Sigmoid colon (tissue), 6 donors: ENCODE measurements at regions not wholly inside any gene's neighbourhood (a gene's known extent, or its start where the extent isn't known, plus 50 kb on each side); places are given as distances from the start of the nearest gene placed in this dataset.

Source experiments
- DNase-seq: peaks from one replicate; pipeline ENCODE4 v3.0.0-alpha.2; 2019
- H3K27ac ChIP-seq, 4 donors: fragments of 200-600 bp; sonication (generic); one replicate each; pipeline ENCODE4 v1.5.1; 2016 to 2019; ENCODE audit warnings: mild to moderate bottlenecking in 1 of 4
- H3K27me3 ChIP-seq, 3 donors: fragments of 200-600 bp; sonication (generic); one replicate each; pipeline ENCODE4 v1.5.1; 2019; ENCODE audit warnings: mild to moderate bottlenecking in 1 of 3
- H3K36me3 ChIP-seq, 4 donors: fragments of 200-600 bp; sonication (generic); one replicate each; pipeline ENCODE4 v1.5.1; 2016 to 2019
- H3K4me1 ChIP-seq, 4 donors: fragments of 200-600 bp; sonication (generic); one replicate each; pipeline ENCODE4 v1.5.1; 2017 to 2019
- H3K4me3 ChIP-seq, 4 donors: fragments of 200-600 bp; sonication (generic); one replicate each; pipeline ENCODE4 v1.5.1; 2017 to 2019; ENCODE audit warnings: mild to moderate bottlenecking in 2 of 4, moderate library complexity in 1 of 4
- H3K9me3 ChIP-seq, 4 donors: fragments of 200-600 bp in 3 of 4; sonication (generic) in 3 of 4; one replicate each; pipeline versions ENCODE4 v1.5.1 to v1.6.1; 2013 to 2019
- EP300 ChIP-seq, 4 donors: sonication (generic); formaldehyde crosslinking; IDR thresholded peaks; one replicate each; pipeline ENCODE4 v1.6.1; 2017; ENCODE audit warnings: antibody characterized with exemption in 4 of 4
- POLR2A ChIP-seq, 2 donors: fragments of 450-650 bp; IDR thresholded peaks; one replicate each; pipeline ENCODE4 v1.6.1; 2016; ENCODE audit warnings: antibody characterized with exemption in 2 of 2, mild to moderate bottlenecking in 2 of 2, moderate library complexity in 2 of 2
- POLR2AphosphoS5 ChIP-seq, 4 donors: sonication (generic); formaldehyde crosslinking; IDR thresholded peaks; one replicate each; pipeline ENCODE4 v1.6.1; 2017; ENCODE audit warnings: antibody characterized with exemption in 4 of 4
- whole genome bisulfite sequencing, 2 donors: extraction: QIAGEN DNeasy Blood & Tissue Kit; methylation state at CpG; one replicate each; pipeline ENCODE4 v1.1.7; 2013; 5-methylcytosine and 5-hydroxymethylcytosine counted together
- intact Hi-C: fragments of 100-400 bp; cut with DNase I; formaldehyde crosslinking; loops from one replicate; pipeline ENCODE4 v1.15.1; 2023
- TF ChIP-seq, protein P1 (sequence below), 4 experiments: fragments of 450-650 bp in 3 of 4; fragments of 200-600 bp in 1 of 4; IDR thresholded peaks; one replicate each; pipeline ENCODE4 v1.5.1; 2016 to 2019; ENCODE audit warnings: antibody characterized with exemption in 4 of 4, mild to moderate bottlenecking in 3 of 4, moderate library complexity in 2 of 4
- donor health status: healthy with polysubstance abuse.
- donor health status: healthy.

DNA sequence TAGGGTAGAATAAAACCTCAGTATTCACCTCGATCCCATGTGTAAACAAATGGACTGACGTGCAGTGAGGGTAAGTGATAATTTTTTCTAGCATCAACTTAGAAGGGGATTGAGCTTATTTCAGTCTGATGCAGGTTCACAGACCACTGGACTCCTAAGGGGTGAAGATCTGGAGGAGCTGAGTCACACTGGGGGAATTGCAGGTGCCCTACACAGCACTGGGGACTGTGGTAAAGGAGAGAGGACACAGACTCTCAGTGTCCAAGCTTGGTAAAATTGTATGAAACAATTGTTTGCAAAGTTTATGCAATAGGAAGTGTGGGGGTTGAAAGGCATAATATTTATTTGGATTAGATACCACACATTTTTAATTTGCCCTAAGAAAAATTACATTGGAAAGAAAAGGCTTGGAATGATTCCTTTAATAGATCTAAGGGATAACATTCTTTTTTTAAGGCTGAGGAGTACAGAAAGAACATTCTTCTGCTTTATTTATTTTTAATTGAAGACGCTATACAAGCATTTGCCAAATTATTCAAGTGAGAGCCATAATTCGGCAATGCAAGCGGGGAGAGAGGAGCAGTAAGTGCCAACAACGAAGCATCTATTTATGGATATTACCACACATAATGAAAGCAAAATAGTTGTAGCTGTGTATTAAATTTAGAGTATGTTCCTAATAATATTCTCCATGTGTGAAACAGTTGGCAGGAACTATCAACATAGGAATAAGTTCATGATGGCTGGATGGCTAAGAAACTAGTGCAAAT is 766.9 kb upstream of the ADAMTS16 start:
- no peak overlapping the region for H3K4me3 ChIP-seq
- 63 to 70% methylated on average over 6 of the region's 6 CpGs for WGBS, 2 donors
- intact Hi-C loops = no loop called here
- DNase-seq = no peak
- no peak for TF ChIP-seq POLR2A (IDR thresholded peaks at IDR 0.05)
- no peak for TF ChIP-seq EP300 (IDR thresholded peaks at IDR 0.05)
- TF ChIP-seq, protein P1, sequence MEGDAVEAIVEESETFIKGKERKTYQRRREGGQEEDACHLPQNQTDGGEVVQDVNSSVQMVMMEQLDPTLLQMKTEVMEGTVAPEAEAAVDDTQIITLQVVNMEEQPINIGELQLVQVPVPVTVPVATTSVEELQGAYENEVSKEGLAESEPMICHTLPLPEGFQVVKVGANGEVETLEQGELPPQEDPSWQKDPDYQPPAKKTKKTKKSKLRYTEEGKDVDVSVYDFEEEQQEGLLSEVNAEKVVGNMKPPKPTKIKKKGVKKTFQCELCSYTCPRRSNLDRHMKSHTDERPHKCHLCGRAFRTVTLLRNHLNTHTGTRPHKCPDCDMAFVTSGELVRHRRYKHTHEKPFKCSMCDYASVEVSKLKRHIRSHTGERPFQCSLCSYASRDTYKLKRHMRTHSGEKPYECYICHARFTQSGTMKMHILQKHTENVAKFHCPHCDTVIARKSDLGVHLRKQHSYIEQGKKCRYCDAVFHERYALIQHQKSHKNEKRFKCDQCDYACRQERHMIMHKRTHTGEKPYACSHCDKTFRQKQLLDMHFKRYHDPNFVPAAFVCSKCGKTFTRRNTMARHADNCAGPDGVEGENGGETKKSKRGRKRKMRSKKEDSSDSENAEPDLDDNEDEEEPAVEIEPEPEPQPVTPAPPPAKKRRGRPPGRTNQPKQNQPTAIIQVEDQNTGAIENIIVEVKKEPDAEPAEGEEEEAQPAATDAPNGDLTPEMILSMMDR (IDR thresholded peaks at IDR 0.05) = no peak
- TF ChIP-seq POLR2AphosphoS5 (IDR thresholded peaks at IDR 0.05) = no peak
- H3K36me3 ChIP-seq = no peaks in the 10 kb centered on the region
- H3K4me1 ChIP-seq = peaks cover 0 to 7% (median 0%) of the 10 kb centered on the region in 4 donors
- H3K27me3 ChIP-seq = no peaks in the 10 kb centered on the region
- H3K9me3 ChIP-seq = no peaks in the 10 kb centered on the region
- H3K27ac ChIP-seq = no peak overlapping the region

DNA sequence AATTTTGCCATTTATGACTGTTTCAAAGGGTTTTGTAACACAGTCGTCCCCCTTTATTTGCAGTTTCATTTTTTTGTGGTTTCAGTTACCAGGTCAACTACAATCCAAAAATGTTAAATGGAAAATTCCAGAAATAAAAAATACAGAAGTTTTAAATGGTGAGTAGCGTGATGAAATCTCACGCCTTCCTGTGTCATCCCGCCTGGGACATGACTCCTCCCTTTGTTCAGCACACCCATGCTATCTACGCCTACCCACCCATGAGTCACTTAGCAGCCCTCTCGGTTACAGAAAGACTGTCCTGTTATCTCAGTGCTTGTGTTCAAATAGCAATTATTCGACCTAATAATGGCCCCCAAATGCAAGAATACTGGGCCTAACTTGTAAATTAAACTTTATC is 765.3 kb upstream of the ADAMTS16 start:
- Histone ChIP-seq H3K9me3 (no peaks in the 10 kb centered on the region), H3K4me1 (peaks cover 0 to 7% (median 0%) of the 10 kb centered on the region in 4 donors), H3K27me3 (no peaks in the 10 kb centered on the region), H3K36me3 (no peaks in the 10 kb centered on the region), H3K27ac (no peak overlapping the region), H3K4me3 (no peak overlapping the region)
- DNase-seq = no peak
- 77 to 81% methylated on average over 7 of the region's 7 CpGs for WGBS, 2 donors
- TF ChIP-seq POLR2A (IDR thresholded peaks at IDR 0.05) = no peak
- no peak for TF ChIP-seq POLR2AphosphoS5 (IDR thresholded peaks at IDR 0.05)
- TF ChIP-seq EP300 (IDR thresholded peaks at IDR 0.05) = no peak
- TF ChIP-seq, protein P1 (IDR thresholded peaks at IDR 0.05) = no peak
- intact Hi-C loops = no loop called here

DNA sequence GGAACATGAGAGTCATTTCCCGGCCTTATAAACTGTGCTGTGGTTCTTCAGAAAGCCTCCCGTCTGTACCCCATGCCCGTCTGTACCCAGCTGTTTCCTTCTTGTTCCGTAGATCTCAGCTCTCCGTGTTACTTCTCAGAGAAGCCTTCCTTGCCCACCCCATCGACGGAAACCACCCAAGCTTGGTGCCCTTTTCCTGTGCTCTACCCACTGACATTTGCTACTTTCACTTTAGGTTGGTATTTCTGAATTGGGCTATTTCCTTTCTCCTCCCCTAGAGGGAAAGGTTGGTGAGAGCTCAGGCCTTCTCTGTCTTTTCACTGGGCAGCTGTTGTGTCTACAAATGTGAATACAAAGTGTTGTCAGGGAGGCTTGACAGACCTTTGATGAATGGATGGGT is 764.5 kb upstream of the ADAMTS16 start:
- Histone ChIP-seq H3K36me3 (no peaks in the 10 kb centered on the region), H3K9me3 (no peaks in the 10 kb centered on the region), H3K4me1 (peaks cover 0 to 7% (median 0%) of the 10 kb centered on the region in 4 donors), H3K27ac (no peak overlapping the region), H3K4me3 (no peak overlapping the region), H3K27me3 (no peaks in the 10 kb centered on the region)
- DNase-seq = no peak
- 82 to 89% methylated on average over 7 of the region's 7 CpGs for WGBS, 2 donors
- intact Hi-C loops = no loop called here
- TF ChIP-seq POLR2AphosphoS5 (IDR thresholded peaks at IDR 0.05) = no peak
- TF ChIP-seq, protein P1 (IDR thresholded peaks at IDR 0.05) = no peak
- TF ChIP-seq POLR2A (IDR thresholded peaks at IDR 0.05) = no peak
- no peak for TF ChIP-seq EP300 (IDR thresholded peaks at IDR 0.05)

DNA sequence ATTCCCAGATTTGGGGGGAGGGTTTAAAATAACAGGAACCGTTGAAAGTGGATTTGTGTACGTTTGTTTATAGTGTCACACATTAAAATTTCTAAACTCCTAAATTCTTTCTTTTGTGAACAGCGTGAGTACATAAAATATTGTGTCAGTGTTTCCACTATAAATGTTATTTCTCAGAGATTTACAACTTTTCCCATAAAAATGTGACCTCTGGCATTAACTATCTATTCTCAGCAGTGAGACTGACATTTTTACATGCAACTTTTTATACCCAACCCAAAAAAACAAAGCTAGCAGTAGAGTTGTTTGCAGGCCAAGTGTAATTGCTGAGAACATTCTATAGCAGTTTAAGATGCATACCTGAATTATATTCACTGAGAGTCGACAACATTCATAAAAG is 757.0 kb upstream of the ADAMTS16 start:
- intact Hi-C loops = no loop called here
- Histone ChIP-seq H3K27me3 (no peaks in the 10 kb centered on the region), H3K27ac (no peak overlapping the region), H3K4me1 (peaks cover 0 to 7% (median 0%) of the 10 kb centered on the region in 4 donors), H3K4me3 (no peak overlapping the region), H3K9me3 (peaks cover 0 to 3% (median 0%) of the 10 kb centered on the region in 4 donors), H3K36me3 (no peaks in the 10 kb centered on the region)
- TF ChIP-seq POLR2AphosphoS5 (IDR thresholded peaks at IDR 0.05) (no peak), EP300 (IDR thresholded peaks at IDR 0.05) (no peak), POLR2A (IDR thresholded peaks at IDR 0.05) (no peak)
- TF ChIP-seq, protein P1 (IDR thresholded peaks at IDR 0.05) = no peak
- 21 to 53% methylated on average over 4 of the region's 4 CpGs for WGBS, 2 donors
- DNase-seq = no peak
